Vagina (tissue), 2 donors: ENCODE measurements at regions not wholly inside any gene's neighbourhood (a gene's known extent, or its start where the extent isn't known, plus 50 kb on each side); places are given as distances from the start of the nearest gene placed in this dataset.

Experiments
- POLR2A ChIP-seq, 2 donors: fragments of 450-650 bp; IDR thresholded peaks; one replicate each; pipeline ENCODE4 v1.6.1; 2017; ENCODE audit warnings: antibody characterized with exemption in 2 of 2, mild to moderate bottlenecking in 2 of 2, moderate library complexity in 2 of 2
- TF ChIP-seq, protein P1 (sequence below), 3 experiments: fragments of 450-650 bp in 2 of 3; fragments of 200-600 bp in 1 of 3; sonication (generic) in 1 of 3; IDR thresholded peaks; one replicate each; pipeline ENCODE4 v1.5.1; 2017 to 2019; ENCODE audit warnings: antibody characterized with exemption in 3 of 3, mild to moderate bottlenecking in 2 of 3, moderate library complexity in 2 of 3

DNA sequence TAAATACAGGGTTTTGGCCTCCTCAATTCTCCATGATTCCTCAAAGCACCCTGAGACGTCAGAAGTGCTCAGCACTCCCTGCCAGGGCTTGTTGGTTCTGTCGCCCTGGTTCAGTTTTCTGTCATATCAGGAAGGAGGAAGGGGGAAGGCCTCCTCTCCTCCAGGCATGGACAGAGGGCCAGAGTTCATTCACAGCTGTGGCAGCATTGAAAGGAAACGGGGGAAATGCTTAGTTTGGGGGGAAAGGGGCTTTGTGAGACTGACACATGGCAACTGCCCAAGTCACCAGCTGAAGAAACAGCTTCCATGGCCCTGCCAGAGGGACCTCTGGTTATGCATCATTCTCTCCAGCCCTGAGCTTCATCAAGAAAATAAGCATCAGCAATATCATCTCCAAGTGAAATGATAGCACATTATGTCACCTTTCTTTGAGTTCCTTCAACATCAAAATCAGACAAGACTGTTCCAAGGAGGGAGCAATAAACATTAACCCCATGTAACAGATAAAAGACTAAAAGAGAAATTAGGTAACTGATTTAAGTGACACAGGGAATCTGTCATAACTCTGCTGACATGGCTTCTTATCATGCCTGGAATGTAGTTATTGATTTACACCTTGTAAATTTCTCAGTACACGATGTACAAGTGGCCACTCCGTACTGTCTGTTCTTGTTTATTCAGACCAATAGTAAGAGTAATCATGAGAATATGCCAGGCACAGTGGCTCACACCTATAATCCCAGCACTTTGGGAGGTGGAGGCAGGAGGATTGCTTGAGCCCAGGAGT is 103.2 kb upstream of the SLC25A33 start:
- TF ChIP-seq, protein P1, sequence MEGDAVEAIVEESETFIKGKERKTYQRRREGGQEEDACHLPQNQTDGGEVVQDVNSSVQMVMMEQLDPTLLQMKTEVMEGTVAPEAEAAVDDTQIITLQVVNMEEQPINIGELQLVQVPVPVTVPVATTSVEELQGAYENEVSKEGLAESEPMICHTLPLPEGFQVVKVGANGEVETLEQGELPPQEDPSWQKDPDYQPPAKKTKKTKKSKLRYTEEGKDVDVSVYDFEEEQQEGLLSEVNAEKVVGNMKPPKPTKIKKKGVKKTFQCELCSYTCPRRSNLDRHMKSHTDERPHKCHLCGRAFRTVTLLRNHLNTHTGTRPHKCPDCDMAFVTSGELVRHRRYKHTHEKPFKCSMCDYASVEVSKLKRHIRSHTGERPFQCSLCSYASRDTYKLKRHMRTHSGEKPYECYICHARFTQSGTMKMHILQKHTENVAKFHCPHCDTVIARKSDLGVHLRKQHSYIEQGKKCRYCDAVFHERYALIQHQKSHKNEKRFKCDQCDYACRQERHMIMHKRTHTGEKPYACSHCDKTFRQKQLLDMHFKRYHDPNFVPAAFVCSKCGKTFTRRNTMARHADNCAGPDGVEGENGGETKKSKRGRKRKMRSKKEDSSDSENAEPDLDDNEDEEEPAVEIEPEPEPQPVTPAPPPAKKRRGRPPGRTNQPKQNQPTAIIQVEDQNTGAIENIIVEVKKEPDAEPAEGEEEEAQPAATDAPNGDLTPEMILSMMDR (IDR thresholded peaks at IDR 0.05): no peak
- no peak for TF ChIP-seq POLR2A (IDR thresholded peaks at IDR 0.05)
